GM23338 (cell line): ENCODE measurements at regions not wholly inside any gene's neighbourhood (a gene's known extent, or its start where the extent isn't known, plus 50 kb on each side); places are given as distances from the start of the nearest gene placed in this dataset.

Experiments
- ATAC-seq: fragments of 200-7000 bp; cut with Tn5 transposase; 3 replicates; pipeline ENCODE4 v1.9.1; 2020
- DNase-seq: peaks from one replicate; pipeline ENCODE4 v3.0.0-alpha.2; 2015; ENCODE audit warnings: low spot score
- H2AFZ ChIP-seq: fragments of 200-600 bp; sonication (generic); 2 replicates; pipeline ENCODE4 v1.8.0; 2016; ENCODE audit warnings: antibody characterized with exemption, mild to moderate bottlenecking, moderate library complexity
- H3F3A ChIP-seq: fragments of 200-600 bp; sonication (generic); replicated peaks from 2 replicates; pipeline ENCODE4 v1.8.0; 2017; ENCODE audit warnings: antibody characterized with exemption, mixed run types, low read depth
- H3K27ac ChIP-seq: fragments of 200-600 bp; sonication (generic); 2 replicates; pipeline ENCODE4 v1.6.1; 2016; ENCODE audit warnings: low read depth
- H3K27me3 ChIP-seq: fragments of 200-600 bp; sonication (generic); 2 replicates; pipeline ENCODE4 v1.8.0; 2016; ENCODE audit warnings: mild to moderate bottlenecking, mixed run types, moderate library complexity; ENCODE audit not compliant: insufficient read depth
- H3K36me3 ChIP-seq: fragments of 200-600 bp; sonication (generic); 2 replicates; pipeline ENCODE4 v1.8.0; 2016; ENCODE audit warnings: mild to moderate bottlenecking; ENCODE audit not compliant: insufficient read depth
- H3K4me1 ChIP-seq: fragments of 200-600 bp; sonication (generic); 2 replicates; pipeline ENCODE4 v1.8.0; 2016; ENCODE audit warnings: mild to moderate bottlenecking, moderate library complexity; ENCODE audit not compliant: insufficient read depth
- H3K4me2 ChIP-seq: fragments of 200-600 bp; sonication (generic); 2 replicates; pipeline ENCODE4 v1.7.1; 2017; ENCODE audit warnings: mixed run types
- H3K4me3 ChIP-seq: fragments of 200-600 bp; sonication (generic); 2 replicates; pipeline ENCODE4 v1.6.1; 2016; ENCODE audit warnings: mixed run types
- H3K79me2 ChIP-seq: fragments of 200-600 bp; sonication (generic); replicated peaks from 2 replicates; pipeline ENCODE4 v1.8.0; 2017; ENCODE audit warnings: mild to moderate bottlenecking; ENCODE audit not compliant: insufficient read depth
- H3K9me2 ChIP-seq: fragments of 200-600 bp; sonication (generic); 2 replicates; pipeline ENCODE4 v1.8.0; 2017; ENCODE audit not compliant: insufficient read depth
- H4K20me1 ChIP-seq: fragments of 200-600 bp; sonication (generic); replicated peaks from 2 replicates; pipeline ENCODE4 v1.8.0; 2017; ENCODE audit warnings: mild to moderate bottlenecking; ENCODE audit not compliant: insufficient read depth
- H3K27ac Mint-ChIP-seq: 2 replicates; pipeline ENCODE4 v1.8.0; 2020; ENCODE audit warnings: inconsistent platforms, mild to moderate bottlenecking, moderate library complexity, mixed read lengths
- H3K27me3 Mint-ChIP-seq: 3 replicates; pipeline ENCODE4 v1.8.0; 2022; ENCODE audit warnings: low read depth, mild to moderate bottlenecking, moderate library complexity, mixed read lengths, inconsistent platforms; ENCODE audit not compliant: insufficient read depth, poor library complexity
- H3K36me3 Mint-ChIP-seq: 3 replicates; pipeline ENCODE4 v1.8.0; 2021; ENCODE audit warnings: low read depth, mild to moderate bottlenecking, inconsistent platforms, moderate library complexity, mixed read lengths
- H3K4me1 Mint-ChIP-seq: 3 replicates; pipeline ENCODE4 v1.8.0; 2020; ENCODE audit warnings: mild to moderate bottlenecking, inconsistent platforms, mixed read lengths
- H3K4me3 Mint-ChIP-seq: 3 replicates; pipeline ENCODE4 v1.8.0; 2021; ENCODE audit warnings: moderate library complexity, mild to moderate bottlenecking, inconsistent platforms, mixed read lengths
- H3K9me3 Mint-ChIP-seq: 3 replicates; pipeline ENCODE4 v1.8.0; 2020; ENCODE audit warnings: moderate library complexity, mild to moderate bottlenecking, inconsistent platforms, mixed read lengths
- JUNB ChIP-seq: IDR thresholded peaks from one replicate; pipeline ENCODE4 v1.6.1; 2016; ENCODE audit warnings: antibody characterized with exemption; ENCODE audit not compliant: unreplicated experiment
- STAT1 ChIP-seq: IDR thresholded peaks from one replicate; pipeline ENCODE4 v1.6.1; 2016; ENCODE audit warnings: antibody characterized with exemption; ENCODE audit not compliant: unreplicated experiment
- ZNF114 ChIP-seq: fragments of 250-450 bp; sonication (Bioruptor Pico); IDR thresholded peaks from 2 replicates; pipeline ENCODE4 v1.5.0; 2020; ENCODE audit warnings: mild to moderate bottlenecking, moderate library complexity
- ZNF331 ChIP-seq: fragments of 250-450 bp; sonication (Bioruptor Pico); IDR thresholded peaks from 2 replicates; pipeline ENCODE4 v1.5.0; 2020; ENCODE audit warnings: low read depth, mild to moderate bottlenecking, moderate library complexity
- TF ChIP-seq, protein P1 (sequence below), 2 experiments: fragments of 200-600 bp in 1 of 2; sonication (generic) in 1 of 2; conservative IDR thresholded peaks; 2 replicates each; pipeline versions ENCODE4 v1.5.1 to v1.6.1; 2016 to 2017; ENCODE audit warnings: antibody characterized with exemption in 2 of 2, low read depth in 2 of 2, mild to moderate bottlenecking in 2 of 2, moderate library complexity in 1 of 2
- TF ChIP-seq, protein P2 (sequence below): IDR thresholded peaks from 2 replicates; pipeline ENCODE4 v1.6.1; 2016; ENCODE audit warnings: antibody characterized with exemption
- TF ChIP-seq, protein P3 (sequence below): fragments of 250-450 bp; sonication (Bioruptor Pico); IDR thresholded peaks from 2 replicates; pipeline ENCODE4 v1.5.0; 2020; ENCODE audit warnings: mild to moderate bottlenecking, moderate library complexity
- TF ChIP-seq, protein P4 (sequence below): IDR thresholded peaks from one replicate; pipeline ENCODE4 v1.6.1; 2018; ENCODE audit warnings: antibody characterized with exemption; ENCODE audit not compliant: unreplicated experiment

DNA sequence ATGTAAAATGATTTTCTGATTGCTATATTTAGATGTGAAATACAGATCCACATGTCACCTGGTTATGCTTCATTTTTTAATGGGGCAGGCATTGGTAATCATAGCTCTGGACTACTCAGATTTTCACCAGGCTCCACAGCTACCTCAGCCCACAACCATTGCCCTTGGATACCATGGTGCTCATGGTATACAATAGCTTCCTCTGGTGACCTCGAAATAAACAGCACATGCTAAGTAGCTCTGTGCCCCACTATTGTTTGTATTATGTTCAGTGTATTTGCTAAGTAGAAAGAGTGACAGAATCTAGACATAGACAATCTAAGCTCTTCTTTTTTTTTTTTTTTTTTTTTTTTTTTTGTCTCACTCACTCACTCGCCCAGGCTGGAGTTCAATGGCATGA, 274.4 kb upstream of the USP15 start:
- Histone ChIP-seq H3F3A (no peaks in the 10 kb centered on the region), H3K4me3 (no peak overlapping the region), H3K27ac (no peak overlapping the region), H3K36me3 (no peaks in the 10 kb centered on the region), H3K27me3 (no peaks in the 10 kb centered on the region), H3K4me1 (no peaks in the 10 kb centered on the region), H3K9me2 (no peaks in the 10 kb centered on the region), H2AFZ (no peak overlapping the region), H3K79me2 (no peaks in the 10 kb centered on the region), H3K4me2 (no peak overlapping the region), H4K20me1 (no peaks in the 10 kb centered on the region)
- Mint-ChIP-seq H3K4me1 (no peaks in the 10 kb centered on the region), H3K27me3 (peaks cover 3% of the 10 kb centered on the region), H3K27ac (no peak overlapping the region), H3K36me3 (no peaks in the 10 kb centered on the region), H3K9me3 (peaks cover under 1% of the 10 kb centered on the region; the same call in 1 of the 3 replicates), H3K4me3 (no peak overlapping the region)
- TF ChIP-seq, protein P1, sequence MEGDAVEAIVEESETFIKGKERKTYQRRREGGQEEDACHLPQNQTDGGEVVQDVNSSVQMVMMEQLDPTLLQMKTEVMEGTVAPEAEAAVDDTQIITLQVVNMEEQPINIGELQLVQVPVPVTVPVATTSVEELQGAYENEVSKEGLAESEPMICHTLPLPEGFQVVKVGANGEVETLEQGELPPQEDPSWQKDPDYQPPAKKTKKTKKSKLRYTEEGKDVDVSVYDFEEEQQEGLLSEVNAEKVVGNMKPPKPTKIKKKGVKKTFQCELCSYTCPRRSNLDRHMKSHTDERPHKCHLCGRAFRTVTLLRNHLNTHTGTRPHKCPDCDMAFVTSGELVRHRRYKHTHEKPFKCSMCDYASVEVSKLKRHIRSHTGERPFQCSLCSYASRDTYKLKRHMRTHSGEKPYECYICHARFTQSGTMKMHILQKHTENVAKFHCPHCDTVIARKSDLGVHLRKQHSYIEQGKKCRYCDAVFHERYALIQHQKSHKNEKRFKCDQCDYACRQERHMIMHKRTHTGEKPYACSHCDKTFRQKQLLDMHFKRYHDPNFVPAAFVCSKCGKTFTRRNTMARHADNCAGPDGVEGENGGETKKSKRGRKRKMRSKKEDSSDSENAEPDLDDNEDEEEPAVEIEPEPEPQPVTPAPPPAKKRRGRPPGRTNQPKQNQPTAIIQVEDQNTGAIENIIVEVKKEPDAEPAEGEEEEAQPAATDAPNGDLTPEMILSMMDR (conservative IDR thresholded peaks at IDR 0.05; ENCODE audit: low read depth in 2 of 2) = 0 out of 4 replicates have a peak, but pooled peaks of 1 of the 2 experiments have one; percentile 1
- TF ChIP-seq, protein P2, sequence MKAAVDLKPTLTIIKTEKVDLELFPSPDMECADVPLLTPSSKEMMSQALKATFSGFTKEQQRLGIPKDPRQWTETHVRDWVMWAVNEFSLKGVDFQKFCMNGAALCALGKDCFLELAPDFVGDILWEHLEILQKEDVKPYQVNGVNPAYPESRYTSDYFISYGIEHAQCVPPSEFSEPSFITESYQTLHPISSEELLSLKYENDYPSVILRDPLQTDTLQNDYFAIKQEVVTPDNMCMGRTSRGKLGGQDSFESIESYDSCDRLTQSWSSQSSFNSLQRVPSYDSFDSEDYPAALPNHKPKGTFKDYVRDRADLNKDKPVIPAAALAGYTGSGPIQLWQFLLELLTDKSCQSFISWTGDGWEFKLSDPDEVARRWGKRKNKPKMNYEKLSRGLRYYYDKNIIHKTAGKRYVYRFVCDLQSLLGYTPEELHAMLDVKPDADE = no peak
- DNase-seq (no peak), ATAC-seq (no peak)

DNA sequence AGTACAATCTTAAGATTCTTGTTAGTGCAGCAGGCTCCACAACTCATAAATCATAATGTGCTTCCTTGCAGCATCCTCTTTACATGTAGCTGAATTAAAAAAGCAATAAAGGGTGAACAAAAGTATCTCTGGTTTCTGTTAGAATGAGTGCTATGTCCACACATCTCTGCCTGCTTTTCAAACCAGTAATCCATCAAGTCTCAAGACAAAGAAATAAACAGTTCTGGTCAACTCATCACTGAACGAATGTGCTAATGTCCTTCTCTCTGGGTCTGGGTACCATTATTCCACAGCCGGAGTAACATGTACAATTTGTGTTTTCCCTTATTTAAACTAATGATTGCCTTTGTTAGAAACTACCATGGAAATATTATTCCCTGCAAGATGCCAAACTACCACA, 273.0 kb upstream of the USP15 start:
- H3K27me3 Mint-ChIP-seq = peaks cover 3% of the 10 kb centered on the region
- H3K4me1 ChIP-seq = no peaks in the 10 kb centered on the region
- no peaks in the 10 kb centered on the region for H3K4me1 Mint-ChIP-seq
- no peaks in the 10 kb centered on the region for H4K20me1 ChIP-seq
- H3K27me3 ChIP-seq = no peaks in the 10 kb centered on the region
- no peak overlapping the region for H3K27ac Mint-ChIP-seq
- no peaks in the 10 kb centered on the region for H3K9me2 ChIP-seq
- H3F3A ChIP-seq = no peaks in the 10 kb centered on the region
- H3K27ac ChIP-seq = no peak overlapping the region
- H3K4me3 ChIP-seq = no peak overlapping the region
- H3K9me3 Mint-ChIP-seq = no peaks in the 10 kb centered on the region
- ATAC-seq = no peak
- no peaks in the 10 kb centered on the region for H3K36me3 Mint-ChIP-seq
- H3K36me3 ChIP-seq = no peaks in the 10 kb centered on the region
- DNase-seq = no peak
- no peak overlapping the region for H3K4me2 ChIP-seq
- no peaks in the 10 kb centered on the region for H3K79me2 ChIP-seq
- H2AFZ ChIP-seq = no peak overlapping the region
- H3K4me3 Mint-ChIP-seq = no peak overlapping the region
- TF ChIP-seq STAT1 (no peak), ZNF331 (CRISPR knock-in tag) (no peak), JUNB (no peak), ZNF114 (CRISPR knock-in tag) (no peak)
- TF ChIP-seq, protein P3, sequence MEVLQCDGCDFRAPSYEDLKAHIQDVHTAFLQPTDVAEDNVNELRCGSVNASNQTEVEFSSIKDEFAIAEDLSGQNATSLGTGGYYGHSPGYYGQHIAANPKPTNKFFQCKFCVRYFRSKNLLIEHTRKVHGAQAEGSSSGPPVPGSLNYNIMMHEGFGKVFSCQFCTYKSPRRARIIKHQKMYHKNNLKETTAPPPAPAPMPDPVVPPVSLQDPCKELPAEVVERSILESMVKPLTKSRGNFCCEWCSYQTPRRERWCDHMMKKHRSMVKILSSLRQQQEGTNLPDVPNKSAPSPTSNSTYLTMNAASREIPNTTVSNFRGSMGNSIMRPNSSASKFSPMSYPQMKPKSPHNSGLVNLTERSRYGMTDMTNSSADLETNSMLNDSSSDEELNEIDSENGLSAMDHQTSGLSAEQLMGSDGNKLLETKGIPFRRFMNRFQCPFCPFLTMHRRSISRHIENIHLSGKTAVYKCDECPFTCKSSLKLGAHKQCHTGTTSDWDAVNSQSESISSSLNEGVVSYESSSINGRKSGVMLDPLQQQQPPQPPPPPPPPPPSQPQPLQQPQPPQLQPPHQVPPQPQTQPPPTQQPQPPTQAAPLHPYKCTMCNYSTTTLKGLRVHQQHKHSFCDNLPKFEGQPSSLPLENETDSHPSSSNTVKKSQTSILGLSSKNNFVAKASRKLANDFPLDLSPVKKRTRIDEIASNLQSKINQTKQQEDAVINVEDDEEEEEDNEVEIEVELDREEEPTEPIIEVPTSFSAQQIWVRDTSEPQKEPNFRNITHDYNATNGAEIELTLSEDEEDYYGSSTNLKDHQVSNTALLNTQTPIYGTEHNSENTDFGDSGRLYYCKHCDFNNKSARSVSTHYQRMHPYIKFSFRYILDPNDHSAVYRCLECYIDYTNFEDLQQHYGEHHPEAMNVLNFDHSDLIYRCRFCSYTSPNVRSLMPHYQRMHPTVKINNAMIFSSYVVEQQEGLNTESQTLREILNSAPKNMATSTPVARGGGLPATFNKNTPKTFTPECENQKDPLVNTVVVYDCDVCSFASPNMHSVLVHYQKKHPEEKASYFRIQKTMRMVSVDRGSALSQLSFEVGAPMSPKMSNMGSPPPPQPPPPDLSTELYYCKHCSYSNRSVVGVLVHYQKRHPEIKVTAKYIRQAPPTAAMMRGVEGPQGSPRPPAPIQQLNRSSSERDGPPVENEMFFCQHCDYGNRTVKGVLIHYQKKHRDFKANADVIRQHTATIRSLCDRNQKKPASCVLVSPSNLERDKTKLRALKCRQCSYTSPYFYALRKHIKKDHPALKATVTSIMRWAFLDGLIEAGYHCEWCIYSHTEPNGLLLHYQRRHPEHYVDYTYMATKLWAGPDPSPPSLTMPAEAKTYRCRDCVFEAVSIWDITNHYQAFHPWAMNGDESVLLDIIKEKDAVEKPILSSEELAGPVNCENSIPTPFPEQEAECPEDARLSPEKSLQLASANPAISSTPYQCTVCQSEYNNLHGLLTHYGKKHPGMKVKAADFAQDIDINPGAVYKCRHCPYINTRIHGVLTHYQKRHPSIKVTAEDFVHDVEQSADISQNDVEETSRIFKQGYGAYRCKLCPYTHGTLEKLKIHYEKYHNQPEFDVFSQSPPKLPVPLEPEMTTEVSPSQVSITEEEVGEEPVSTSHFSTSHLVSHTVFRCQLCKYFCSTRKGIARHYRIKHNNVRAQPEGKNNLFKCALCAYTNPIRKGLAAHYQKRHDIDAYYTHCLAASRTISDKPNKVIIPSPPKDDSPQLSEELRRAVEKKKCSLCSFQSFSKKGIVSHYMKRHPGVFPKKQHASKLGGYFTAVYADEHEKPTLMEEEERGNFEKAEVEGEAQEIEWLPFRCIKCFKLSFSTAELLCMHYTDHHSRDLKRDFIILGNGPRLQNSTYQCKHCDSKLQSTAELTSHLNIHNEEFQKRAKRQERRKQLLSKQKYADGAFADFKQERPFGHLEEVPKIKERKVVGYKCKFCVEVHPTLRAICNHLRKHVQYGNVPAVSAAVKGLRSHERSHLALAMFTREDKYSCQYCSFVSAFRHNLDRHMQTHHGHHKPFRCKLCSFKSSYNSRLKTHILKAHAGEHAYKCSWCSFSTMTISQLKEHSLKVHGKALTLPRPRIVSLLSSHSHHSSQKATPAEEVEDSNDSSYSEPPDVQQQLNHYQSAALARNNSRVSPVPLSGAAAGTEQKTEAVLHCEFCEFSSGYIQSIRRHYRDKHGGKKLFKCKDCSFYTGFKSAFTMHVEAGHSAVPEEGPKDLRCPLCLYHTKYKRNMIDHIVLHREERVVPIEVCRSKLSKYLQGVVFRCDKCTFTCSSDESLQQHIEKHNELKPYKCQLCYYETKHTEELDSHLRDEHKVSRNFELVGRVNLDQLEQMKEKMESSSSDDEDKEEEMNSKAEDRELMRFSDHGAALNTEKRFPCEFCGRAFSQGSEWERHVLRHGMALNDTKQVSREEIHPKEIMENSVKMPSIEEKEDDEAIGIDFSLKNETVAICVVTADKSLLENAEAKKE (CRISPR knock-in tag) = no peak
- TF ChIP-seq, protein P4, sequence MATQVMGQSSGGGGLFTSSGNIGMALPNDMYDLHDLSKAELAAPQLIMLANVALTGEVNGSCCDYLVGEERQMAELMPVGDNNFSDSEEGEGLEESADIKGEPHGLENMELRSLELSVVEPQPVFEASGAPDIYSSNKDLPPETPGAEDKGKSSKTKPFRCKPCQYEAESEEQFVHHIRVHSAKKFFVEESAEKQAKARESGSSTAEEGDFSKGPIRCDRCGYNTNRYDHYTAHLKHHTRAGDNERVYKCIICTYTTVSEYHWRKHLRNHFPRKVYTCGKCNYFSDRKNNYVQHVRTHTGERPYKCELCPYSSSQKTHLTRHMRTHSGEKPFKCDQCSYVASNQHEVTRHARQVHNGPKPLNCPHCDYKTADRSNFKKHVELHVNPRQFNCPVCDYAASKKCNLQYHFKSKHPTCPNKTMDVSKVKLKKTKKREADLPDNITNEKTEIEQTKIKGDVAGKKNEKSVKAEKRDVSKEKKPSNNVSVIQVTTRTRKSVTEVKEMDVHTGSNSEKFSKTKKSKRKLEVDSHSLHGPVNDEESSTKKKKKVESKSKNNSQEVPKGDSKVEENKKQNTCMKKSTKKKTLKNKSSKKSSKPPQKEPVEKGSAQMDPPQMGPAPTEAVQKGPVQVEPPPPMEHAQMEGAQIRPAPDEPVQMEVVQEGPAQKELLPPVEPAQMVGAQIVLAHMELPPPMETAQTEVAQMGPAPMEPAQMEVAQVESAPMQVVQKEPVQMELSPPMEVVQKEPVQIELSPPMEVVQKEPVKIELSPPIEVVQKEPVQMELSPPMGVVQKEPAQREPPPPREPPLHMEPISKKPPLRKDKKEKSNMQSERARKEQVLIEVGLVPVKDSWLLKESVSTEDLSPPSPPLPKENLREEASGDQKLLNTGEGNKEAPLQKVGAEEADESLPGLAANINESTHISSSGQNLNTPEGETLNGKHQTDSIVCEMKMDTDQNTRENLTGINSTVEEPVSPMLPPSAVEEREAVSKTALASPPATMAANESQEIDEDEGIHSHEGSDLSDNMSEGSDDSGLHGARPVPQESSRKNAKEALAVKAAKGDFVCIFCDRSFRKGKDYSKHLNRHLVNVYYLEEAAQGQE = no peak
